Mesothelial cell of epicardium (in vitro differentiated cells): ENCODE measurements at regions not wholly inside any gene's neighbourhood (a gene's known extent, or its start where the extent isn't known, plus 50 kb on each side); places are given as distances from the start of the nearest gene placed in this dataset.
"Not testable (repeated sequence)": the region's sequence is repeated elsewhere in the genome, so short reads cannot be mapped to it uniquely, and the experiment has no call there.

Experiments
- DNase-seq, 2 experiments: peaks; one replicate each; pipeline ENCODE4 v3.0.0; 2021; ENCODE audit warnings: low spot score in 2 of 2; ENCODE audit not compliant: unreplicated experiment in 2 of 2
- H3K27ac Mint-ChIP-seq: 2 replicates; pipeline ENCODE4 v1.8.0; 2021; ENCODE audit warnings: mixed read lengths
- H3K27me3 Mint-ChIP-seq: 2 replicates; pipeline ENCODE4 v1.8.0; 2021; ENCODE audit warnings: low read depth, mixed read lengths
- H3K36me3 Mint-ChIP-seq: 2 replicates; pipeline ENCODE4 v1.8.0; 2021; ENCODE audit warnings: mixed read lengths
- H3K4me1 Mint-ChIP-seq: 2 replicates; pipeline ENCODE4 v1.8.0; 2021; ENCODE audit warnings: mixed read lengths
- H3K4me3 Mint-ChIP-seq: 2 replicates; pipeline ENCODE4 v1.8.0; 2021; ENCODE audit warnings: mild to moderate bottlenecking, moderate library complexity, mixed read lengths
- H3K9me3 Mint-ChIP-seq: 2 replicates; pipeline ENCODE4 v1.8.0; 2021; ENCODE audit warnings: mixed read lengths
- CTCF ChIP-seq: fragments of 200-600 bp; sonication (generic); IDR thresholded peaks from one replicate; pipeline ENCODE4 v1.5.0; 2021; ENCODE audit warnings: antibody characterized with exemption; ENCODE audit not compliant: unreplicated experiment

- Mint-ChIP-seq H3K27me3 (no peaks in the 10 kb centered on the region), H3K4me3 (no peak overlapping the region), H3K4me1 (peaks cover 6% of the 10 kb centered on the region), H3K9me3 (peaks cover 4% of the 10 kb centered on the region), H3K36me3 (no peaks in the 10 kb centered on the region), H3K27ac (no peak overlapping the region)
- no peak for TF ChIP-seq CTCF
- no peak for DNase-seq
These were observed 239.5 kb downstream of the TFAP2A start for GRCh38 chr6:10175362-10175761.

DNA sequence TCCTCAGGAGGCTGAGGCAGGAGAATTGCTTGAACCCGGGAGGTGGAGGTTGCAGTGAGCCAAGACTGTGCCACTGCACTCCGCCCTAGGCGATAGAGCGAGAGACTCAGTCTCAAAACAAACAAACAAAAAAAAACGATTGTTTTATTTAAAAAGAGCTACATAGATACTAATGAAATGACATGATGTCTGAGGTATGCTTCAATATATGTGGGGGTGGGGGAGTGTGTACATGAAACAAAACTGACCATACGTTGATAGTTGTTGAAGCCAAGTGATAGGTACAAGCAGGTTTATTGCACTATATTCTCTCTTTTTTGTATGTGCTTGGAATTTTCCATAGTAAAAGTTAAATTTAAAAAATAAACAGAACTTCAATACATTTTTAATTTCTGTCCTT, 240.1 kb downstream of the TFAP2A start:
- peaks cover 4% of the 10 kb centered on the region for H3K9me3 Mint-ChIP-seq
- H3K4me3 Mint-ChIP-seq = no peak overlapping the region
- TF ChIP-seq CTCF = no peak
- H3K4me1 Mint-ChIP-seq = peaks cover 6% of the 10 kb centered on the region
- no peak overlapping the region for H3K27ac Mint-ChIP-seq
- H3K27me3 Mint-ChIP-seq = no peaks in the 10 kb centered on the region
- H3K36me3 Mint-ChIP-seq = no peaks in the 10 kb centered on the region
- no peak for DNase-seq

- DNase-seq = no peak
- no peak for TF ChIP-seq CTCF
- Mint-ChIP-seq H3K27ac (no peak overlapping the region), H3K4me1 (peaks cover 6% of the 10 kb centered on the region), H3K27me3 (no peaks in the 10 kb centered on the region), H3K9me3 (peaks cover 4% of the 10 kb centered on the region), H3K36me3 (no peaks in the 10 kb centered on the region), H3K4me3 (no peak overlapping the region)
These were observed 240.8 kb downstream of the TFAP2A start for GRCh38 chr6:10174056-10174455.

- H3K27ac Mint-ChIP-seq, H3K36me3 Mint-ChIP-seq, DNase-seq, H3K27me3 Mint-ChIP-seq, H3K4me1 Mint-ChIP-seq, H3K4me3 Mint-ChIP-seq, H3K9me3 Mint-ChIP-seq: not testable (repeated sequence)
These were observed 243.2 kb downstream of the TFAP2A start for GRCh38 chr6:10171706-10172105.

DNA sequence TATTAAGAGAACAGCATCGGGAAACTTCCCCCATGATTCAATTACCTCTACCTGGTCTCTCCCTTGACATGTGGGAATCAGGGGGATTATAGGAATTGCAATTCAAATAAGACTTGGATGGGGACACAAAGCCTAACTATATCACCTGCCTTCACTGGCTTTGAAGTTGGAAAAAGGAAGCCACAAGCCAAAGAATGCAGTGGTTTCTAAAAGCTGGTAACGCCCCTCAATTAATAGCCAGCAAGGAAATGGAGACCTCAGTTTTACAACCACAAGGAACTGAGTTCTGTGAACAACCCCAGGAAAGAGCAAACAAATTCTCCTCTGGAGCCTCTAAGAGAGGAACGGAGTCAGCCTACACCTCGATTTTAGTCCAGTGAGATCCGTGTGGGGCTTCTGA, 244.1 kb downstream of the TFAP2A start:
- Mint-ChIP-seq H3K4me3 (no peak overlapping the region), H3K36me3 (no peaks in the 10 kb centered on the region), H3K4me1 (peaks cover 5% of the 10 kb centered on the region), H3K27me3 (no peaks in the 10 kb centered on the region), H3K27ac (no peak overlapping the region), H3K9me3 (peaks cover 4% of the 10 kb centered on the region)
- DNase-seq = no peak
- TF ChIP-seq CTCF = no peak

- peaks cover under 1% of the 10 kb centered on the region for H3K9me3 Mint-ChIP-seq
- peak overlapping the region; percentile 82 for H3K27ac Mint-ChIP-seq
- no peaks in the 10 kb centered on the region for H3K36me3 Mint-ChIP-seq
- no peaks in the 10 kb centered on the region for H3K27me3 Mint-ChIP-seq
- TF ChIP-seq CTCF = no peak
- DNase-seq = no peak
- H3K4me3 Mint-ChIP-seq = no peak overlapping the region
- peaks cover 37% of the 10 kb centered on the region for H3K4me1 Mint-ChIP-seq
These were observed 248.8 kb downstream of the TFAP2A start for GRCh38 chr6:10166031-10166430.
